ENCODE measurements at regions not wholly inside any gene's neighbourhood (a gene's known extent, or its start where the extent isn't known, plus 50 kb on each side); places are given as distances from the start of the nearest gene placed in this dataset.

DNA sequence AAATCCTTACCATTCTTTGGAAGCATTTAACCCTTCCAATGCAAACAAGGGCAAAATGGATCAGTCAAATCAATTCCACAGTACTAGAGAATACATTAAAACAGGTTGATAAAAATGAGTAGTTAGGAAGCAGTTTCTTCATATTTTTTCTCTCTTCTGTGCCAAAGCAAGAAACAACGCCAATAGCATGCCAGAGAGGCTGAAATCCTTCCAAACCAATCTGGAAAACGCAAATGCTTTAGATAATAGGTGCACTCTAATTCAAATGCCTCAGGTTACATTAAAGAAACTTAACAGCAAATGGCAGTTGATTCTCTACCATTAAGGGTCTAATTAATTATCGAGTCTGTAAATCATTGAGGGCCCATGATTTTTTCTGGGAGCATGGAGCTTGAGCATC, 755.2 kb downstream of the C6orf118 start:
- Histone ChIP-seq H3K4me3 (replicated peaks in 1 of 2; ENCODE audit: low read depth in 1 of 2, low read length in 2 of 2) (no peak overlapping the region), H2AFZ (ENCODE audit: low read depth, low read length, poor library complexity, severe bottlenecking) (no peak overlapping the region), H3K36me3 (ENCODE audit: control insufficient read depth in 1 of 2, insufficient read depth in 2 of 2, low read length in 2 of 2) (no peaks in the 10 kb centered on the region), H3K9me3 (ENCODE audit: control insufficient read depth in 1 of 2, insufficient read depth in 1 of 2, low read depth in 1 of 2, low read length in 2 of 2) (peaks cover 3 to 5% of the 10 kb centered on the region in 2 experiments; a peak in 2 of 4 replicates), H3K27me3 (ENCODE audit: insufficient read depth, low read length) (no peaks in the 10 kb centered on the region), H4K20me1 (ENCODE audit: insufficient read depth) (no peaks in the 10 kb centered on the region), H3K27ac (ENCODE audit: low read depth, low read length) (no peak overlapping the region), H3K4me1 (ENCODE audit: control insufficient read depth in 1 of 2, insufficient read depth in 2 of 2, low read length in 2 of 2) (no peaks in the 10 kb centered on the region), H3K4me2 (ENCODE audit: low read length) (no peak overlapping the region), H3K9me2 (ENCODE audit: insufficient read depth) (no peaks in the 10 kb centered on the region), H3K79me2 (ENCODE audit: insufficient read depth, low read length) (no peaks in the 10 kb centered on the region), H3K9ac (ENCODE audit: low read length) (no peak overlapping the region)
- CTCF ChIA-PET = no interaction called here
- POLR2A ChIA-PET = no interaction called here
- intact Hi-C loops (cut with micrococcal nuclease) = no loop called here
- RAD21 ChIA-PET (ENCODE audit: low non-redundant PET in 1 of 2, low total read pairs in 2 of 2, uncharacterized antibody in 2 of 2, unreplicated experiment in 2 of 2) = no interaction called here
- no peak for DNase-seq (ENCODE audit: low read depth, low spot score)
- no TSS peak for BruUV-seq (replicated peaks)
- no peak for ATAC-seq
- TF ChIP-seq, protein P1, sequence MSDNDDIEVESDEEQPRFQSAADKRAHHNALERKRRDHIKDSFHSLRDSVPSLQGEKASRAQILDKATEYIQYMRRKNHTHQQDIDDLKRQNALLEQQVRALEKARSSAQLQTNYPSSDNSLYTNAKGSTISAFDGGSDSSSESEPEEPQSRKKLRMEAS (IDR thresholded peaks at IDR 0.05) = no peak
- TF ChIP-seq POLR2A (IDR thresholded peaks at IDR 0.05; ENCODE audit: borderline replicate concordance, extremely low read depth, insufficient read depth, insufficient read length) = no peak

DNA sequence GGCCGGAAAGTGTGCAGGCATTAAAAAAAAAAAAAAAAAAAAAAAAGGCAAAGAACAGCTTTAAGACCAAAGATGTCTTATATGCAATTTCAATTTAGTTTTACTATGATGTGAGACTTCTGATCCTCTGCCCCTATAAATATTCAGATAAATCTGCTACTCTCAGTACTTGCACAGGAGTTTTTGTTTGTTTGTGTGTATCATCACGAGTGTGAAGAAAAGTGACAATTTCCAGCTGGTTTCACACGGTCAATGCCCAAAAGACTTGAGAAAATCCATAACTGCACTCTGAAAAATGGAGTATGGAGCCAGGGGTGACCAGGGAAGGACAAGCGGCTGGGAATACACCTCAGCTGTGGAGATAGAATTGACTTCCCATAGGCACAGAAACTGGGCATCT, 757.7 kb downstream of the C6orf118 start:
- no peak overlapping the region for H3K27ac ChIP-seq (ENCODE audit: low read depth, low read length)
- peaks cover 0 to 5% of the 10 kb centered on the region in 2 experiments; a peak in 2 of 4 replicates for H3K9me3 ChIP-seq (ENCODE audit: control insufficient read depth in 1 of 2, insufficient read depth in 1 of 2, low read depth in 1 of 2, low read length in 2 of 2)
- H3K27me3 ChIP-seq (ENCODE audit: insufficient read depth, low read length) = no peaks in the 10 kb centered on the region
- H3K4me1 ChIP-seq (ENCODE audit: control insufficient read depth in 1 of 2, insufficient read depth in 2 of 2, low read length in 2 of 2) = no peaks in the 10 kb centered on the region
- no peaks in the 10 kb centered on the region for H3K79me2 ChIP-seq (ENCODE audit: insufficient read depth, low read length)
- CTCF ChIA-PET = no interaction called here
- no peak overlapping the region for H3K4me2 ChIP-seq (ENCODE audit: low read length)
- no peak for TF ChIP-seq CEBPB (IDR thresholded peaks at IDR 0.05; ENCODE audit: low read depth)
- TF ChIP-seq EZH2 (IDR thresholded peaks at IDR 0.05) = no peak
- no peak for TF ChIP-seq JUND (IDR thresholded peaks at IDR 0.05)
- TF ChIP-seq ZBTB33 (IDR thresholded peaks at IDR 0.05; ENCODE audit: extremely low read depth, insufficient replicate concordance, low read length) = no peak
- TF ChIP-seq REST (IDR thresholded peaks at IDR 0.05; ENCODE audit: low read depth) = no peak
- no peak for TF ChIP-seq EGR1 (IDR thresholded peaks at IDR 0.05; ENCODE audit: low read depth)
- no peak for TF ChIP-seq POLR2AphosphoS5 (IDR thresholded peaks at IDR 0.05; ENCODE audit: low read depth, low read length)
- TF ChIP-seq, protein P1 (IDR thresholded peaks at IDR 0.05) = no peak
- no peak for TF ChIP-seq ZFX (IDR thresholded peaks at IDR 0.05)
- TF ChIP-seq SP1 (IDR thresholded peaks at IDR 0.05; ENCODE audit: low read depth) = no peak
- no peak for TF ChIP-seq POLR2A (IDR thresholded peaks at IDR 0.05; ENCODE audit: borderline replicate concordance, extremely low read depth, insufficient read depth, insufficient read length)
- H3K9me2 ChIP-seq (ENCODE audit: insufficient read depth) = no peaks in the 10 kb centered on the region
- BruUV-seq (replicated peaks) = no TSS peak
- H3K36me3 ChIP-seq (ENCODE audit: control insufficient read depth in 1 of 2, insufficient read depth in 2 of 2, low read length in 2 of 2) = no peaks in the 10 kb centered on the region
- RAD21 ChIA-PET (ENCODE audit: low non-redundant PET in 1 of 2, low total read pairs in 2 of 2, uncharacterized antibody in 2 of 2, unreplicated experiment in 2 of 2) = no interaction called here
- no peak overlapping the region for H3K4me3 ChIP-seq (replicated peaks in 1 of 2; ENCODE audit: low read depth in 1 of 2, low read length in 2 of 2)
- DNase-seq (ENCODE audit: low read depth, low spot score) (no peak), ATAC-seq (no peak)
- intact Hi-C loops (cut with micrococcal nuclease) = no loop called here
- H4K20me1 ChIP-seq (ENCODE audit: insufficient read depth) = no peaks in the 10 kb centered on the region
- POLR2A ChIA-PET = no interaction called here
- no peak overlapping the region for H3K9ac ChIP-seq (ENCODE audit: low read length)
- no peak overlapping the region for H2AFZ ChIP-seq (ENCODE audit: low read depth, low read length, poor library complexity, severe bottlenecking)
